Right lung (tissue), 2 donors: ENCODE measurements at regions not wholly inside any gene's neighbourhood (a gene's known extent, or its start where the extent isn't known, plus 50 kb on each side); places are given as distances from the start of the nearest gene placed in this dataset.
A peak's percentile ranks its signal among the peaks of the same experiment; 100 is the strongest.

Experiments
- DNase-seq, 2 donors: peaks; one replicate each; pipeline ENCODE4 v3.0.0-alpha.2; 2013

DNA sequence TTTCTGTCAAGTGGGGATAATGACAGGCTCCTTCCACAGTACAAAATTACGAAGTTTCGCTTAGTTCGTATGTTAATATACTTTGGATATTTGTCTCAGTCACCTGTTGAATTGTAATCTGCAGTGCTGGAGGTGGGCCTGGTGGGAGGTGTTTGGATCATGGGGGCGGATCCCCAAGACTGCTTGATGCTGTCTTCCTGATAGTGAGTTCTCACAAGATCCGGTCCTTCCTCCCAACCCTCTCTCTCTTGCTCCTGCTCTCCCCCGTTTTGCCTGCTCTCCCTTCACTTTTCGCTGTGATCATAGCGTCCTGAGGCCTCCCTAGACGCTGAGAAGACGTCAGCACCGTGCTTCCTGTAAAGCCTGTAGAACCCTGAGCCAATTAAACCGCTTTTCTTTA is 97.1 kb upstream of the EPB41L3 start:
- no peak for DNase-seq

DNA sequence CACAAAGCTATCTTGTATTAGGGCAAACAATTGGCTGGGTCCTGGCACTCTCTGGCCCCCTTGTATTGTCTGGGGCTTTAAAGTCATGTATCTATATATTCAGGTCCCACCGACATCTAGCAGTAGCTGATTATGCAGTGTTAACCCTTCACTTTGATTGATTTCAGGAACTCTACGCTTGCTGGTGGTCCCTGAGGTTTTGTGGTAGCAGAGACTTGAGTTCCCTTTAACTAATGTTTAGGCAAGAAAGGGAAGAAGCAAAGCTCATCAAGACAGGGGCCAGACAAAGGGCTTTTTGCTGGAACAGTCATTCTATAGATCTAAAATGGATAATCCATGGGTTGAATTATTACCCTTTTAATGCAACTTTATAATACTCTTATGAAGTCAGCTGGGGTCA is 95.3 kb upstream of the EPB41L3 start:
- DNase-seq = no peak

DNA sequence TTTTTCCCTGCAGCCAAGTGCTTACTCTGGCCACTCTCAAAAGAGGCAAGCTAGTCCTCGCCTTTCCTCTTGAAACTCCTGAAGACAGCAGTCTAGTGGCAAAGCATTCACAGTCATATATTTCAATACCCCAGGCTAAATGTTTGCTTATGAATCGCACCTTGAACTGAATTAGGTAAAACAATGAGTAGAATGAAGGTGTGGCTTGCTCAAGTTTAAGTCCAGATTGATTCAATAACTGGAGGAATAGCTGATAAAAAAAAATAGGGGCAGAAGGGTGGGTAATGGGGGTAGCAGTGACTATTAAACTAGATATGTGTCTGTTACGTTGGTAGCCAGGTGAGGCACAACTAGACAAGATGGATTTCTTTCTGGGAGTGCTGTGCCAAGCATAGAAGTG is 88.2 kb upstream of the EPB41L3 start:
- no peak for DNase-seq

DNA sequence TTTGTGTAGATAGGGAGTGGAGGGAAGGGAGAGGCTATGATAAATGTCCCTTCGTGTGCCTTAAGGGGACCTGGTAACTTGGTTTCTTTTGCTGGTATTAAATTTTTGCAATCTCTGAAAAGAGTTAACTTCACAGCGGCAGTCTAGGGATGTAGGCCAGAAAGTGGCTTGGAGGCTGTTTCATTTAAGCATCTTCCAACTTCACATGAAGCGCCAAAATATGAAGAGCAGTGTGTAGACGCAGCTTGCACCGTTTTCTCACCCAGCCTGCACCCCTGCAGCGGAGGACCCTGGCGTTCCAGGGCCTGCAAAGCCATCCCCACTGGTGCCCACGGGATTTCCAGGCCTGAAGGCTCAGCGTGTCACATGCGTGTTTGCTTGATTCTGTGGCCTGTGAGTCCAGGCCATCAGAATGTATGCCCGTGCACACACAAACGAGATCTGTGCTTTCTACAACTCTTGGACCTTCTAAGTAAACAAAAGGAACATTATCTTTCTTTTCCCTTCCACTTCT is 87.2 kb upstream of the EPB41L3 start:
- no peak for DNase-seq

DNA sequence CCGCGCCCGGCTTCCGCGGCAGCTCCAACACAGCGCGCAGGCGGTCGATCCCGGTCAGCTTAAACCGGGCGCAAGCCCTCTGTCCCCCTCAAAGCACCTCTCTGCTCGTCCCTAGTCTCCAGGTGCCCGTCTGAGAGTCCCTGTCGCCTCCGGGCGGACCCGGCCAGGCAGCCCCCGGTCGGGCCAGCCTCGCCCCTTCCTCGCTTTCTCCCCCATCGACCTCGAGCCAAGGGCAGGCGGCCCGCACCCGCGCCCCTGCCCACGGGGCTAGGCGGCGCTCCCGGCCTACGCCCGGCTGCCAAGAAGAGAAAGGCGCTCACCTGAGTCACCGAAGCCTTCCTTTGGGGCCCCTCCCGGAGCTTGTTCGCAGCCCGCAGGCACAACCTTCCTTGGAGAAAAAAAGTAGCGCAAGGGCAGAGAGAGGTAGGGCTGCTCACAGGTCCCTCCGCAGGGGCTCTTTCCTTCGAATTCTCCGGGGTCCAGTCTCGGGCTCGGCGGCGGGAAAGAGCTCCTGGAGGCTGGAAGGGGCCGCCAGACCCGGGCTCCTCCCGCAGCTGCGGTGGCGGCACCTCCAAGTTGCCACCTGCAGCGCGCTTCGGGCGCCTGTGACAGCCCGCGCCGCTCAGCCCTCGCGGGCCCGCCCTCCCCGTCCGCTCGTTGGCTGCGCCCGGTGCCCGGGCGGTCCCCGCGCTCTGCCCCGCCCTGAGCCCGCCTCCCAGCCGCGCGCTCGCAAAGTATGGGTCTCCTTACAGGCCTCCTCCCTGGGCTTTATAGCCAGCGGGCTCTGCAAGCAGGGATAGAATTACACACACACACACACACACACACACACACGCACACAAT is 86.5 kb upstream of the EPB41L3 start:
- DNase-seq = peak; percentile 63 to 74

DNA sequence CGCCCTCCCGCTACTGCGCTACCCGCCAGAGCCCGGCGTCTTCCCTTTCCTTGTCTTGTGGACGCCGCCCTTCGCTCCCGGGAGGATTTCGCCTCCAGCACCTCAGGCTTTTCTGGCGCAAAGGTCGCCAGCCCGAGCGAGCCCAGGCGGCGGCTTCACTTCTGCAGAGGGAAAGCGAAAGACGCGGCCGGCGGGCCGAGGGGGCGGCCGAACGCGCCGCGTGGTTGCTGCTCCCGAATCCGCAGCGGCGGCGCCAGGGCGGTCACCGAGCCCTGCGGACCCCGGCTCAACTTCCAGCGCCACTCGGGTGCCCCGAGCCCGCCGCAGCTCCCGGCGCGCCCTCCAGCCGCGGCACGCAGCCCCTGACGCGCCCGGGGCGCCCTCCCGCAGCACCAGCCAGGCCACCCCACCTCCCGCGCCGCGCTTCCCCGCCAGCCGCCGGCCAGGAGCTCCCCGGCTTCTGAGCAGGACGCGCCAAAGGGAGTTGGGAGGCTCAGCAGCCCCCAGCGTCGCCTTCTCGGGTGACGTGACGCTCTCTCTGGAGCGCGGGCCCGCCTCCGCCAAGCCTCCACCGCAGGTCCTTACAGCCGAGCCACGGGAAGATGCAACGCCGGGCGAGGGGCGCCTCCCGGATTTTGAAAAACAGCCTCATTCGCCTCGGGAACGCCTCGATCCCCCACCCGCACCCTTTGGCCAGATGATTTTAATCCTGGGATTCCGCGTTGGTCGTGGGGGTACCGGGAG is 84.9 kb upstream of the EPB41L3 start:
- peak; percentile 25 to 26 for DNase-seq

DNA sequence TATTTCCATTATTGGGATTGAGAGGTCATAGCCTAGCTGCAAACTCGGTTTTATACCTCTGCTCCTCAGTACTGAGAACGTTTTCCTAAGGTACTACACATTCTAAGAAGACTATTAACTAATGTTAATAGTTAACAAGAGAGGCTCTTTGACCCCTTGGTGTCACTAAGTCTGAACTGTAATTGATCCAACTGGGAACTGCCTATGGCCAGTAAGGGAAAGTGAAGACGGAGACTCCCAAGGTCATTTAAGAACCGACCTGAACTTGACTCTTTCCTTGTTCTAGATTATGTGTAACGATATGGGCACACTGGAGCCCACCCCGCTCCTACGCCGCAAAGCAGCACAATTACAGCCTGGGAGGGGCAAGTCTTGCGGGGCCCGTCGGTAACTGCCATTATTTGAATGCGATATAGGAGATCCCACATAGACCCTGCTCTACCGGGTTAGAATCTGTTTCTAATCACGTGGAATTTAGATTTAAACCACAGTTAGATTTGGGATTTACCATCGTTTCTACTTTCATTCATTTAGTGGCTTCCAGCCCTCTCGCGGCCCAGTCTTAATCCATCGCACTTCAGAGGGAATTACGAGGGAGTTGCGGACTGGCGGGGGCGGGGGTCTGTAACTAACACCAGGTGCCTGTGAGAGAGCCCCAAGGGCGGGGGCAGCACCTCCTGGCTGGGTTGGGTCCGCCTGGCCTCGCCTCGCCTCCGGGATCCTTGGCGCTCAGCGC is 84.1 kb upstream of the EPB41L3 start:
- peak in 1 of 2 donors; percentile 3 for DNase-seq

DNA sequence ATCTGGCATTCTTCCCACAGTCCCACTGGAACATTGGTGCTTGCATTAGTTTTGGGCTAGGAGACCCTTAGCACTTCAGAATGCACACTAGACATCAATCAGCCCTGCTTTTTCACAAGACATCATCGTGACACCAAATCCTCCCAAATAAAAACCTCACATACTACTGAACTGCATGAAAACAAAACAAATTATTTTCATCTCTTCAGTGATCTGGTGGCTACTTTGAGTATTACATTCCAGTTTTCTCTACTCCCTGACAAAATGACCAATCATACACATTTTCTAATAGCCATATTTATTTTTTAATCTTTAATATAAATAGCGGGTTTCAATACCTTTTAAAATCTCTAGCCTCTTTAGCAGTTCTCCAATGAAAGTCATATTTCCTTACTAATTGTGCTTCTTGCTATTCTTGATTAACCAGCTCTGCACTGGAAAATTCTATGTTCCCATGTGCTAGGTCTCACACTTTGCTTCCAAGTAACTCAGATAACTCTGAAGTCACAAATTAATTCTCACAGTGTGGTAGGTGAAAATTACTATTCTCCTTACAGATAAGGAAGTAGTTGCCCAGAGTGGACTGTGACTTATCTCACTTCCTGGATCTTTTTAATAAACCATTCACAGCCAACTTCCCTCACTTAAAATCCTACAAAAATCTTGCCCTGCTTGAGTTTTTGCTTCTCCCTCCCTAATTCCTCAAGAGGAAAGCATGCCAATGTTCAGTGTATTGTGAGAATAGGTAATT is 82.5 kb upstream of the EPB41L3 start:
- DNase-seq = no peak

DNA sequence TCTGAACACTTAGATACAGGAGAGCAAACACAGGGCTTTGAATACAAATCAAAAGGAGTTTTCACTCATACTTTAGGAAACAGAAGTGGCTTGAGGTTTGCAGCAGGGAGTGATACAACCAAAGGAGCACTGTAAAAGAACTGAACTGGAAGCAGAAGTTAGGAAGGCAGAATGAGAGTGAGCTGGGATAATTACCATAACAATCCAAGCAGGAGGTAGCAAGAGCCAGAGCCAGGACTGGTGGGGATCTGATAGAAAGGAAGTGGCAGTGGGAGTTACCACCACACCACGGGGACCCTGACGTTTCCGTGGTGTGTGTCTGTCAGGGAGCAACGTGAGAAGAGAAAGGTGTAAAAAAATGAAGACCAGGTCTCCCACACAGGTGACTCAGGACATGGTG is 81.3 kb upstream of the EPB41L3 start:
- DNase-seq = no peak

DNA sequence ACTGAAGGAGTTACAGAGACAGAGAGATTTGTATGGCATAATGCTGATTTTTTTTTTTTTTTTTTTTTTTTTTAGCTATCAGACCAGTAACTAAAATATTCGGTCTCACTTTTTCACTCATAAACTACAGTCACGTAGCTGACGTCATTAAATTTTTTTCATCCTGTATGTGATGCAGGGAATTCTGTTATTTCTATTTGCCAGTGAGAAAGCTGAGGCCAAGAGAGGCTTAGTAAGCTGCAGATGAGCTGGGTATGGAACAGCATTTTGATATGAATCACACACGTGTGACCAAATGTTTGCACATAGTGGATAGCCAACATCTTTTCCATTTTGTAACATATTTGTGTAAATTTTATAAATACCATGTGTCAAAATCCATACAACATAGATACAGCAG is 79.1 kb upstream of the EPB41L3 start:
- DNase-seq = no peak

DNA sequence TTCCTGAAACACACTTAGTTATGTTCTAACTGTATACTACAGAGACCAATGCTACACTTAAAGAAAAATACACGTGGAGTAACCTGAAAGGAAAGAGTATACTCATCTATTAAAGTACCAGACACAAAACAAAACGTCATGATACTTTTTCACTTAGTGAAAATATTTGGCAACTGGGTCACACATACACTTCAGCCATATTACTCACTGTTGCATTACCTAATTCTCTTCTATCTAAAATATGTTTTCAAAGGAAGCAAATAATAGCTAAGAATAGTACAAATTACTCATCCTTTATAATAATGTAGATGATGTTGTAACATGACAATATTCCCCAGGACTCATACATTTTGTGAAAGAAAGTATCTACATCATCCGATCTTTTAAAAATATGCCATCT is 76.5 kb upstream of the EPB41L3 start:
- no peak for DNase-seq

DNA sequence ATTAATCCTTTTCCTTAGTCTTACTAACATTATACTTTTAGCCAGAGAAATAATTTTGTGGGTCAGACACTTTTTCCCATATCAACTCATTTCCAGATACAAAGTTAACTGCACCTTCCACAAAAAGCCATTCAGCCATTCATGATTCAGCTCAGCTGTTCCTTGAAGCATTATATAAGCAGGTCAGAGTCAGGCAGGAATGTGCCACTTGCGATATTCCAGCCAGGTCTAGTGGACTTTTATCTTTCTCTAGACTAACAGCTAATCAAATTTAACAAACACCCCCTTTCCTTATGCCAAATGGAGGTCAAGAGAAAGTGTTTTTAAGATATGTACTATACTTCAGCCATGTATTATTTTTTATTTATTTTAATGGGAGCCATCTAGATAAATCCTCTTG is 75.6 kb upstream of the EPB41L3 start:
- no peak for DNase-seq

DNA sequence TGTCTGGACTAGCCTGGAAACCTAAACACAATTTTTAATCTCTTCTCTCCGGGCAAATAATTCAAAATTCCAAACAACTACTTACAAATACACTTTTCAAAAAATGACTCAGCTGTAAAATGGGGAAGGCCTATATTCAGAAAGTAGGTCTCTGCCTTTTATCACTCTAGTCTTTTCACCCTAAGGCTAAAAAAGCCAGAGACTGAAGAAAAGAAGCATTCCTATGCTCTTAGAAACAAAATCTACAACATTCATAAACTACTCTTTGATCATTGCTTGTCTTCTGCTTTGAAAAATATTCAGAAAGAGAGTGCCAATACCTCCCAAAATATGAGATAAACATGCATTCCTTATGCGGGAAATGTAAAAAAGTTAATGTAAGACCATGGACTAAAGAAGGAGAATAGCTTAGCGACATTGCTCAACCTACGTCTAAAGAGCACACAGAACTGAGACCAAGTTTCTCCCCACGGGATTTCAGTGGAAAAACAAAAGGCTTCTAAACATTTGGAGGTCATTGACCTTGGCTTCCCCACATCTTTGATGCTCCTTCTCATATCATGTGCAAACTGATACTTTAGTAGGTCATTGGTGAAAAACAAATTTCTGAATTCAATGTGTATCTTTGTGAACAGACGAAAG is 74.4 kb upstream of the EPB41L3 start:
- no peak for DNase-seq

DNA sequence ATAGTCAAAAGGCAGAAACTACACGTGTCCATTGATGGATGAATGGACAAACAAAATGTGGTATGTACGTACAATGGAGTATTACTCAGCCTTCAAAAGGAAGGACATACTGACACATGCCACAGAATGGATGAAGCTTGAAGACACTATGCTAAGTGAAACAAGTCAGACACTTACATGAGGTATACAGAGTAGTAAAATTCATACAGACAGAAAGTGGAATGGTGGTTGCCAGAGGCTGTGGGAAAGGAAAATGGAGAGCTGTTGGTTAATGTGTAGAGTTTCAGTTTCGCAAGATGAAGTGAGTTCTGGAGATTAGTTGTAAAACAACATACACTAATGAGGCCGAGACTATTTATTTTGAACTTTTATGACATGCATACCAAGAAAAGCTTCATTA is 67.4 kb upstream of the EPB41L3 start:
- no peak for DNase-seq

DNA sequence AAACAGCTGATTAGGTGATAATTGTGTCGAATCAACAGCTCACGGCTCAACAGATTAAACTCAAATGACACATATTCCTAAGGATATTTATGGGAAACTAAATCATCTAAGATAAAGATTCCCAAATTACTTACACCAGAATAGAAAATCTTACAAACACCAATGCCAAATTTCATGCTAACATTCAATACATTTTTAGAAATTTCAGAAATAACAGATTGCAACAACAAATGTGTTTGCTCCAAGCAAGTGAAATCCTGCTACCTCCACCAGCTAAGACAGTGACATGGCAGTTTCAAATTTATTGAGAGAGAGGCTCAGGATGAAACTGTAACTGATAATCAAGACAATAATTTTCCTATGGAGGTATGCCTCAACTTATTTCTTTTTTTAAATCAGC is 65.0 kb upstream of the EPB41L3 start:
- DNase-seq = no peak

DNA sequence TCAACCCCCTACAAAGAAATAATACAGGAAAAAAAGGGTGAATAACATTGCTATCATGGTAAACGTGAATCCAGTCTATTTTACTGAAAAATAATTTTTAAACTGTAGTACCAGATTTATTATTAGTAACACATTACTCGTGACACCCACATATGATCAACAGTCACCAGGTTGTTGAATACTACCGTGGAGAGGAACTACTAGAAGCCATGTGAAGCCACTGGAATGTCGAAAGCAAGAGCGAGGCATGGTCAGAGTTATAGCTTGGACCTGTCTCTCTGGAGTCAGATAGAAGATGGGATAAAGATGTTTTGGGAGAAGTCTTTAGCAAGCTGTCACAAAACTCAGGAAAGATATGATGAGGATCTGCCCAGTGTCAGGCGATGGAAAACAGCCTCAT is 63.2 kb upstream of the EPB41L3 start:
- DNase-seq = no peak

DNA sequence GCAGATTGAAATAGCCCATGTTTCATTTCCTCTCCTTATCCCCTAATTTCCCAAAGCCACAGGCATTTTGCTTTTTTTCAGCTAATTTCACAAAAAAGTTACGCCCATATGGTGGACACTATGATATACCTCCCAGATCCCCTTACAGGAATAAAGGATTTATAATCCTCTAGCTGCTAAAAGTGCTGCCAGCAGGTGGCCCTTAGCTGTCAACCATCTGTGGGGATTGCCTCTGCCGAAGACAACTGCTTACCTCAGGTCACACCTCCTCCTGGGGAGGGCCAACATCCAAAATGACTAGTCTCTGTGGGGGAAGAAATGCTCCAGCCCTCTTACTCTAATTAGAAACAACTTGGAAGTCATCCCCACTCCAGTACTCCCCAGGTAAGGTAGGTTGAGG is 61.0 kb upstream of the EPB41L3 start:
- no peak for DNase-seq

DNA sequence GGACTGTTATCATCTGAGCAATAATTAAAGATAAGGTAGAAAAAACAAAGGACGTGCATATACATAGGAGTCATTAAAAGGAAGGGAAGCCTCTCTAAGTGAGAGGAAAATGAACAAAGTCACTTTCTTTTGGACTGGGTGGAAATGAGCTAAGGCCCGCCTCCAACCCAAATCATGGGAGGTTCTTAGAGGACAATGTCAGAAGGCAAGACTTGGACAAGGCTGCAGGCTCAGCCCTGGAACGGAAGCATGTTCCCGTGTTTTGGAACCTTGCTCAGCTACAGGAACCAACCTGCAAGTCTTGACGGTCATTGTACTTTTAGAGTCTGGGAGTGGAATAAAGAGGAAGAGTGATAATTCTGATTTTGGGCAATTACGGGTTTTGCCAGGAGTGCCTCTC is 59.4 kb upstream of the EPB41L3 start:
- no peak for DNase-seq

DNA sequence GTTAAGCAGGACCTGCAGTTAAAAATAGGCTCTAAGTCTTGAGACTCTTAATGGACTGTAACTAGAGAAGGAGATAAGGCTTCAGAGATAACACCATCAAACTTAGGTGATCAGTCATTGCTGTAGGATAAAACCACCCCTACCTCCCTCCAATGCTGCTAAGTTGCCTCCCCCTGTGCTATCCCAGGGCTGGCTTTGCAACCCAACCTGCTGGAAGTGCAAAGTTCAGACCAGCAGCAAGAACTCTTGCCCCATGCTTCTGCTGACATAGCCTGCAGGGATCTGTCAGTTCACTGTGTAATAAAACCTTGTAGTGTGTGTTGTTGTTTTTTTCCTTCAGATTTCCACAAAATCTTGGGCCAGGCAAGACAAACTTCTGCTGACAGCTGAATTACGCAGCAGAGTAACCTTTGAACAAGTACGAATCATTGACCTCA is 57.4 kb upstream of the EPB41L3 start:
- no peak for DNase-seq

DNA sequence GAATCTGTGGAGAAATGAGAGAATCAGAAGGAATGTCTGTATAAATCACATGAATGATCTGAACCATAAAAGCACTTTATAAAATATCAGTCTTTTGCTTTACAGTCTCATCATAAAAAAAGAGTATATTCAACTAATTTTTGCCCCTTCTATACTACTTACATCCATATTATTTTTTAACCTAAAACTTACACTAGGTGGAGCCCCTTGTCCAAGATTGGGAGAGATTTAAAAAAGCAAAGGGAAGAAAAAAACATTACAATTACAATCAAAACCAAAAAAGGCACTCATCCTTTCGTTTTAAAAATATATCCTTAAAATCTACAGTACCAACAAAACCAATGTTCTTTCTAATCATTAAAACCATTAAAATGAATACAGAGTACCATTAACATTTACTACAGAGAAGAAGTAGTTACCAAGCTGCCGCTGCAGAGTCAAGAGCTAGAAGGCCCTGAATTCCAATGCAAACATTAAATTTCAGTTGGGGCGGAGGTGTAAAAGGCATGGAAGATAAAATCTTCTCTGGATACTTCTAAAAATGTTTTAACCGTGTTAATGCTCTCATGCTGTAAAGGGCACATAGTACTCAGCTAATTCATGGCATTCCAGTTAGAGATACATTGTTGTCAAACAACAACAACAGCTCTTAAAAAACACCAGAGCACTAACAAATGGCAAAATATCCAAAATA is 56.7 kb upstream of the EPB41L3 start:
- DNase-seq = peak; percentile 27 to 29

DNA sequence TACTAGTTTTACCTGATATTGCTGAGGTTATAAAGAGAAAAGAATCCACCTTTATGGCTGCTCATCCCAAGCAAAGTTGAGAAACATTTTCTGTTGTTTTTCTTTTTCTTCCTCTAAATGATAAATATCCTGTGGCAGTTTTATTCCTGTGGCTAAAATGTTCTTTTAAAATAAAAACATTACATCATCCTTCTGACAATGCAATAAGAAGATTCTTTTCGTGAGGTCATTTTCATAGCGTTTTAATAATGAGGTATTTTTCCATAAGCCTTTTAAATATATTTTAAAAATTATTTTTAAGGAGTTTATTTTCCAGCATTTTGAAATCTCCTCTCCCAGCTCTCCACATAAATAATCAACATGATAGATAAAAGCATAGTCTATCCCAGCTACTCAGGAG is 52.8 kb upstream of the EPB41L3 start:
- no peak for DNase-seq
